Testis (tissue), 2 donors: ENCODE measurements at regions not wholly inside any gene's neighbourhood (a gene's known extent, or its start where the extent isn't known, plus 50 kb on each side); places are given as distances from the start of the nearest gene placed in this dataset.

ENCODE experiments used
- DNase-seq: peaks from one replicate; pipeline ENCODE4 v3.0.0-alpha.2; 2019
- H3K27ac ChIP-seq, 2 donors: fragments of 200-600 bp; sonication (generic); one replicate each; pipeline ENCODE4 v1.5.1; 2019
- H3K27me3 ChIP-seq: fragments of 200-600 bp; sonication (generic); one replicate; pipeline ENCODE4 v1.5.1; 2019
- H3K36me3 ChIP-seq: fragments of 200-600 bp; sonication (generic); one replicate; pipeline ENCODE4 v1.5.1; 2017; ENCODE audit warnings: low read depth; ENCODE audit errors: missing control alignments
- H3K4me1 ChIP-seq: fragments of 200-600 bp; sonication (generic); one replicate; pipeline ENCODE4 v1.5.1; 2019
- H3K4me3 ChIP-seq, 2 donors: fragments of 200-600 bp; sonication (generic); one replicate each; pipeline ENCODE4 v1.5.1; 2017 to 2019
- H3K9me3 ChIP-seq: fragments of 200-600 bp; sonication (generic); one replicate; pipeline ENCODE4 v1.5.1; 2017
- CTCF ChIP-seq, 3 experiments: fragments of 450-650 bp in 2 of 3; fragments of 200-600 bp in 1 of 3; sonication (generic) in 1 of 3; IDR thresholded peaks; one replicate each; pipeline ENCODE4 v1.5.1; 2016 to 2019; ENCODE audit warnings: antibody characterized with exemption in 3 of 3, mild to moderate bottlenecking in 2 of 3, moderate library complexity in 1 of 3
- POLR2A ChIP-seq: fragments of 450-650 bp; IDR thresholded peaks from one replicate; pipeline ENCODE4 v1.6.1; 2017; ENCODE audit warnings: antibody characterized with exemption, mild to moderate bottlenecking, moderate library complexity
- WGBS, 2 donors: methylation state at CpG; one replicate each; pipeline ENCODE4 v1.1.5; 2018; 5-methylcytosine and 5-hydroxymethylcytosine counted together
- intact Hi-C: fragments of 100-400 bp; cut with DNase I; formaldehyde crosslinking; loops from one replicate; pipeline ENCODE4 v1.15.1; 2023; ENCODE audit warnings: low total_unique reads

- WGBS, 2 donors: 98 to 100% methylated on average over 1 of the region's 1 CpG
- no peaks in the 10 kb centered on the region for H3K4me1 ChIP-seq
- no peak for TF ChIP-seq POLR2A
- TF ChIP-seq CTCF (IDR thresholded peaks at IDR 0.05): no peak
- H3K4me3 ChIP-seq: no peak overlapping the region
- no peaks in the 10 kb centered on the region for H3K36me3 ChIP-seq
- no peaks in the 10 kb centered on the region for H3K9me3 ChIP-seq
- DNase-seq: no peak
- no peaks in the 10 kb centered on the region for H3K27me3 ChIP-seq
- intact Hi-C loops: no loop called here
- H3K27ac ChIP-seq: no peak overlapping the region
Observed at GRCh38 chr13:63161219-63161618, 1745.6 kb upstream of the PCDH20 start.

- no peaks in the 10 kb centered on the region for H3K9me3 ChIP-seq
- H3K27ac ChIP-seq: no peak overlapping the region
- H3K4me3 ChIP-seq: no peak overlapping the region
- TF ChIP-seq CTCF (IDR thresholded peaks at IDR 0.05) (no peak), POLR2A (no peak)
- 43 to 44% methylated on average over 2 of the region's 2 CpGs for WGBS, 2 donors
- intact Hi-C loops: no loop called here
- no peaks in the 10 kb centered on the region for H3K27me3 ChIP-seq
- no peaks in the 10 kb centered on the region for H3K36me3 ChIP-seq
- no peak for DNase-seq
- no peaks in the 10 kb centered on the region for H3K4me1 ChIP-seq
Observed at GRCh38 chr13:63156816-63157215, 1741.2 kb upstream of the PCDH20 start.

- DNase-seq: no peak
- intact Hi-C loops: no loop called here
- H3K27ac ChIP-seq: no peak overlapping the region
- no peaks in the 10 kb centered on the region for H3K4me1 ChIP-seq
- H3K4me3 ChIP-seq: no peak overlapping the region
- WGBS, 2 donors: 66 to 70% methylated on average over 3 of the region's 3 CpGs
- H3K27me3 ChIP-seq: no peaks in the 10 kb centered on the region
- TF ChIP-seq CTCF (IDR thresholded peaks at IDR 0.05) (no peak), POLR2A (no peak)
- no peaks in the 10 kb centered on the region for H3K9me3 ChIP-seq
- no peaks in the 10 kb centered on the region for H3K36me3 ChIP-seq
Observed at GRCh38 chr13:63149375-63149774, 1733.7 kb upstream of the PCDH20 start.

GRCh38 chr13:63139277-63139676 is 1723.6 kb upstream of the PCDH20 start:
- Histone ChIP-seq H3K4me1 (no peaks in the 10 kb centered on the region), H3K36me3 (no peaks in the 10 kb centered on the region), H3K27me3 (no peaks in the 10 kb centered on the region), H3K4me3 (no peak overlapping the region), H3K9me3 (no peaks in the 10 kb centered on the region), H3K27ac (no peak overlapping the region)
- no peak for DNase-seq
- TF ChIP-seq CTCF (IDR thresholded peaks at IDR 0.05) (no peak), POLR2A (no peak)
- intact Hi-C loops: no loop called here

- H3K27me3 ChIP-seq: no peaks in the 10 kb centered on the region
- H3K27ac ChIP-seq: no peak overlapping the region
- H3K4me3 ChIP-seq: no peak overlapping the region
- TF ChIP-seq CTCF (IDR thresholded peaks at IDR 0.05): no peak
- no peak for TF ChIP-seq POLR2A
- H3K36me3 ChIP-seq: no peaks in the 10 kb centered on the region
- no peak for DNase-seq
- intact Hi-C loops: no loop called here
- H3K9me3 ChIP-seq: no peaks in the 10 kb centered on the region
- no peaks in the 10 kb centered on the region for H3K4me1 ChIP-seq
Observed at GRCh38 chr13:63129995-63130394, 1714.3 kb upstream of the PCDH20 start.
